ENCODE measurements at regions not wholly inside any gene's neighbourhood (a gene's known extent, or its start where the extent isn't known, plus 50 kb on each side); places are given as distances from the start of the nearest gene placed in this dataset.

- no peak for DNase-seq
Observed at GRCh38 chr2:5465859-5466258, 226.3 kb upstream of the SOX11 start.

GRCh38 chr2:5467178-5467905 lies 224.8 kb upstream of the SOX11 start:
- DNase-seq = no peak

- no peak for DNase-seq
Observed at GRCh38 chr2:5472673-5473072, 219.5 kb upstream of the SOX11 start.

GRCh38 chr2:5473635-5474034 lies 218.5 kb upstream of the SOX11 start:
- no peak for DNase-seq

GRCh38 chr2:5474716-5475115 lies 217.5 kb upstream of the SOX11 start:
- no peak for DNase-seq

- DNase-seq = no peak
Observed at GRCh38 chr2:5479265-5479928, 212.8 kb upstream of the SOX11 start.

- DNase-seq = no peak
Observed at GRCh38 chr2:5482929-5483331, 209.3 kb upstream of the SOX11 start.

GRCh38 chr2:5484868-5485267 lies 207.3 kb upstream of the SOX11 start:
- DNase-seq = no peak

GRCh38 chr2:5491523-5491922 lies 200.7 kb upstream of the SOX11 start:
- no peak for DNase-seq

GRCh38 chr2:5493256-5493655 lies 198.9 kb upstream of the SOX11 start:
- DNase-seq = no peak

GRCh38 chr2:5494212-5494611 lies 198.0 kb upstream of the SOX11 start:
- DNase-seq = no peak

GRCh38 chr2:5495586-5495985 lies 196.6 kb upstream of the SOX11 start:
- no peak for DNase-seq

GRCh38 chr2:5497874-5498273 lies 194.3 kb upstream of the SOX11 start:
- no peak for DNase-seq

GRCh38 chr2:5501807-5502206 lies 190.4 kb upstream of the SOX11 start:
- no peak for DNase-seq

GRCh38 chr2:5502385-5502784 lies 189.8 kb upstream of the SOX11 start:
- DNase-seq = no peak

GRCh38 chr2:5504756-5505155 lies 187.4 kb upstream of the SOX11 start:
- no peak for DNase-seq

- no peak for DNase-seq
Observed at GRCh38 chr2:5507367-5507766, 184.8 kb upstream of the SOX11 start.

GRCh38 chr2:5509362-5509761 lies 182.8 kb upstream of the SOX11 start:
- DNase-seq = no peak

- no peak for DNase-seq
Observed at GRCh38 chr2:5510082-5510481, 182.1 kb upstream of the SOX11 start.

GRCh38 chr2:5515693-5516092 lies 176.5 kb upstream of the SOX11 start:
- DNase-seq = no peak

- DNase-seq = peak; percentile 49
Observed at GRCh38 chr2:5519286-5519685, 172.9 kb upstream of the SOX11 start.

GRCh38 chr2:5520463-5520972 lies 171.7 kb upstream of the SOX11 start:
- DNase-seq = no peak

- no peak for DNase-seq
Observed at GRCh38 chr2:5521461-5521860, 170.7 kb upstream of the SOX11 start.

- no peak for DNase-seq
Observed at GRCh38 chr2:5524551-5524950, 167.6 kb upstream of the SOX11 start.

GRCh38 chr2:5528706-5529105 lies 163.5 kb upstream of the SOX11 start:
- DNase-seq = no peak
